HCEC 1CT (cell line): ENCODE measurements at regions not wholly inside any gene's neighbourhood (a gene's known extent, or its start where the extent isn't known, plus 50 kb on each side); places are given as distances from the start of the nearest gene placed in this dataset.
A peak's percentile ranks its signal among the peaks of the same experiment; 100 is the strongest.

Experiments used
- DNase-seq: peaks from one replicate; pipeline ENCODE4 v3.0.0-alpha.2; 2017

GRCh38 chr13:109587689-109588088 is 198.7 kb downstream of the IRS2 start:
- no peak for DNase-seq

GRCh38 chr13:109586509-109587346 is 199.7 kb downstream of the IRS2 start:
- no peak for DNase-seq

- DNase-seq = no peak
Observed at GRCh38 chr13:109584844-109585361, 201.5 kb downstream of the IRS2 start.

- DNase-seq = no peak
Observed at GRCh38 chr13:109577191-109577700, 209.1 kb downstream of the IRS2 start.

- DNase-seq = no peak
Observed at GRCh38 chr13:109576331-109576813, 210.0 kb downstream of the IRS2 start.

- DNase-seq = no peak
Observed at GRCh38 chr13:109575821-109576220, 210.6 kb downstream of the IRS2 start.

GRCh38 chr13:109572389-109572788 is 214.0 kb downstream of the IRS2 start:
- DNase-seq = no peak

- no peak for DNase-seq
Observed at GRCh38 chr13:109569958-109570711, 216.2 kb downstream of the IRS2 start.

GRCh38 chr13:109568339-109568818 is 218.0 kb downstream of the IRS2 start:
- no peak for DNase-seq

- DNase-seq = peak; percentile 28
Observed at GRCh38 chr13:109567315-109567714, 219.1 kb downstream of the IRS2 start.

- no peak for DNase-seq
Observed at GRCh38 chr13:109565877-109566276, 220.5 kb downstream of the IRS2 start.

GRCh38 chr13:109548374-109548773 is 238.0 kb downstream of the IRS2 start:
- no peak for DNase-seq

- no peak for DNase-seq
Observed at GRCh38 chr13:109547942-109548341, 238.4 kb downstream of the IRS2 start.

GRCh38 chr13:109545931-109546330 is 240.5 kb downstream of the IRS2 start:
- no peak for DNase-seq

- no peak for DNase-seq
Observed at GRCh38 chr13:109541081-109541480, 245.3 kb downstream of the IRS2 start.

GRCh38 chr13:109537584-109537983 is 248.8 kb downstream of the IRS2 start:
- DNase-seq = no peak

- DNase-seq = no peak
Observed at GRCh38 chr13:109533350-109533749, 253.0 kb downstream of the IRS2 start.

- DNase-seq = no peak
Observed at GRCh38 chr13:109529964-109530363, 256.4 kb downstream of the IRS2 start.

- DNase-seq = no peak
Observed at GRCh38 chr13:109521719-109522118, 264.7 kb downstream of the IRS2 start.

- DNase-seq = no peak
Observed at GRCh38 chr13:109517517-109517916, 268.9 kb downstream of the IRS2 start.

GRCh38 chr13:109516186-109516585 is 270.2 kb downstream of the IRS2 start:
- no peak for DNase-seq

GRCh38 chr13:109510013-109510412 is 276.4 kb downstream of the IRS2 start:
- no peak for DNase-seq

GRCh38 chr13:109509154-109509900 is 277.1 kb downstream of the IRS2 start:
- peak; percentile 83 for DNase-seq
